ENCODE measurements at regions not wholly inside any gene's neighbourhood (a gene's known extent, or its start where the extent isn't known, plus 50 kb on each side); places are given as distances from the start of the nearest gene placed in this dataset.

GRCh38 chr13:97113231-97114001, 108.7 kb upstream of the MBNL2 start:
- no peak for TF ChIP-seq CTCF (IDR thresholded peaks at IDR 0.05)
- TF ChIP-seq NFYB (CRISPR knock-in tag; conservative IDR thresholded peaks at IDR 0.05; ENCODE audit: low read depth), result no peak
- TF ChIP-seq, protein P1, sequence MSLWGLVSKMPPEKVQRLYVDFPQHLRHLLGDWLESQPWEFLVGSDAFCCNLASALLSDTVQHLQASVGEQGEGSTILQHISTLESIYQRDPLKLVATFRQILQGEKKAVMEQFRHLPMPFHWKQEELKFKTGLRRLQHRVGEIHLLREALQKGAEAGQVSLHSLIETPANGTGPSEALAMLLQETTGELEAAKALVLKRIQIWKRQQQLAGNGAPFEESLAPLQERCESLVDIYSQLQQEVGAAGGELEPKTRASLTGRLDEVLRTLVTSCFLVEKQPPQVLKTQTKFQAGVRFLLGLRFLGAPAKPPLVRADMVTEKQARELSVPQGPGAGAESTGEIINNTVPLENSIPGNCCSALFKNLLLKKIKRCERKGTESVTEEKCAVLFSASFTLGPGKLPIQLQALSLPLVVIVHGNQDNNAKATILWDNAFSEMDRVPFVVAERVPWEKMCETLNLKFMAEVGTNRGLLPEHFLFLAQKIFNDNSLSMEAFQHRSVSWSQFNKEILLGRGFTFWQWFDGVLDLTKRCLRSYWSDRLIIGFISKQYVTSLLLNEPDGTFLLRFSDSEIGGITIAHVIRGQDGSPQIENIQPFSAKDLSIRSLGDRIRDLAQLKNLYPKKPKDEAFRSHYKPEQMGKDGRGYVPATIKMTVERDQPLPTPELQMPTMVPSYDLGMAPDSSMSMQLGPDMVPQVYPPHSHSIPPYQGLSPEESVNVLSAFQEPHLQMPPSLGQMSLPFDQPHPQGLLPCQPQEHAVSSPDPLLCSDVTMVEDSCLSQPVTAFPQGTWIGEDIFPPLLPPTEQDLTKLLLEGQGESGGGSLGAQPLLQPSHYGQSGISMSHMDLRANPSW (CRISPR knock-in tag; conservative IDR thresholded peaks at IDR 0.05; ENCODE audit: low read depth), result no peak
- TF ChIP-seq JUN (CRISPR knock-in tag; IDR thresholded peaks at IDR 0.05), result no peak
- TF ChIP-seq SMAD3 (CRISPR knock-in tag; IDR thresholded peaks at IDR 0.05; ENCODE audit: borderline replicate concordance), result no peak
- TF ChIP-seq OVOL2 (CRISPR knock-in tag; IDR thresholded peaks at IDR 0.05; ENCODE audit: borderline replicate concordance), result no peak
- TF ChIP-seq CREM (CRISPR knock-in tag; IDR thresholded peaks at IDR 0.05), result no peak
- TF ChIP-seq NR1H2 (CRISPR knock-in tag; IDR thresholded peaks at IDR 0.05), result no peak
- no peak for TF ChIP-seq PREB (CRISPR knock-in tag; IDR thresholded peaks at IDR 0.05; ENCODE audit: borderline replicate concordance)

Data from WTC11 (cell line).